AG08396 (cell line): ENCODE measurements at regions not wholly inside any gene's neighbourhood (a gene's known extent, or its start where the extent isn't known, plus 50 kb on each side); places are given as distances from the start of the nearest gene placed in this dataset.
A peak's percentile ranks its signal among the peaks of the same experiment; 100 is the strongest.

Experiments used
- DNase-seq: peaks from one replicate; pipeline ENCODE4 v3.0.0; 2012; ENCODE audit warnings: low spot score, mixed read lengths

- DNase-seq: no peak
Measured at GRCh38 chr4:153140294-153140693, 63.9 kb upstream of the TRIM2 start.

- DNase-seq: no peak
Measured at GRCh38 chr4:153141238-153141637, 63.0 kb upstream of the TRIM2 start.

- peak; percentile 79 for DNase-seq
Measured at GRCh38 chr4:153142700-153143438, 61.4 kb upstream of the TRIM2 start.

- DNase-seq: no peak
Measured at GRCh38 chr4:153143527-153144348, 60.5 kb upstream of the TRIM2 start.

- DNase-seq: no peak
Measured at GRCh38 chr4:153146031-153146430, 58.2 kb upstream of the TRIM2 start.

GRCh38 chr4:153146961-153147360 lies 57.3 kb upstream of the TRIM2 start:
- DNase-seq: no peak

- DNase-seq: no peak
Measured at GRCh38 chr4:153148791-153149190, 55.5 kb upstream of the TRIM2 start.

GRCh38 chr4:153151535-153152455 lies 52.4 kb upstream of the TRIM2 start:
- DNase-seq: no peak

GRCh38 chr4:153152501-153153338 lies 51.5 kb upstream of the TRIM2 start:
- peak; percentile 20 for DNase-seq

- peak; percentile 64 for DNase-seq
Measured at GRCh38 chr4:153153339-153153871, 50.8 kb upstream of the TRIM2 start.

- DNase-seq: peak; percentile 43
Measured at GRCh38 chr4:153154007-153154975, 50.0 kb upstream of the TRIM2 start.
